Peyer's patch (tissue), 4 donors: ENCODE measurements at regions not wholly inside any gene's neighbourhood (a gene's known extent, or its start where the extent isn't known, plus 50 kb on each side); places are given as distances from the start of the nearest gene placed in this dataset.

Source experiments
- POLR2A ChIP-seq, 2 donors: fragments of 450-650 bp; IDR thresholded peaks; one replicate each; pipeline ENCODE4 v1.5.1; 2017; ENCODE audit warnings: antibody characterized with exemption in 2 of 2, mild to moderate bottlenecking in 2 of 2, moderate library complexity in 2 of 2
- TF ChIP-seq, protein P1 (sequence below), 6 experiments: fragments of 450-650 bp in 4 of 6; fragments of 200-600 bp in 2 of 6; sonication (generic) in 1 of 6; IDR thresholded peaks; one replicate each; pipeline ENCODE4 v1.5.1; 2017 to 2019; ENCODE audit warnings: antibody characterized with exemption in 6 of 6, mild to moderate bottlenecking in 3 of 6, moderate library complexity in 1 of 6

DNA sequence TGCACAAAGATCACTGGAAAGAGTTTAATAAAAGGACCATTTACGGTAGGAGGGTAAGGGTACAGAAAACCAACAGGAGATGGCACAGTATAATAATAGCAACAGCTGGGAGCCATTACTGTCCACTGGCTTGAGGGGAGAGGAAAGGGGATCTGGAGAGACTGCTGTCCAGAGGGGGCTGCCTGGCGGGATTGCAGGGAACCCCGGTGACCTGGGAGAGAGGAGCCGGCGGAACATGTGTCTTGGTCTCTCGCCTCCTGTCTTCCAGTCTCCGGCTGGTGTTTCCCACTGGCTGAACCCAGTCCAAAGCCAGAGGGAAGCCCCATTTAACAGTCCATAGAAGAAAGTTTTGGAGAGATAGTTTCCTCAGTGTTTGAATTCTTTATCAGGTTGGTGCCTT lies 57.5 kb upstream of the PODXL start:
- TF ChIP-seq, protein P1, sequence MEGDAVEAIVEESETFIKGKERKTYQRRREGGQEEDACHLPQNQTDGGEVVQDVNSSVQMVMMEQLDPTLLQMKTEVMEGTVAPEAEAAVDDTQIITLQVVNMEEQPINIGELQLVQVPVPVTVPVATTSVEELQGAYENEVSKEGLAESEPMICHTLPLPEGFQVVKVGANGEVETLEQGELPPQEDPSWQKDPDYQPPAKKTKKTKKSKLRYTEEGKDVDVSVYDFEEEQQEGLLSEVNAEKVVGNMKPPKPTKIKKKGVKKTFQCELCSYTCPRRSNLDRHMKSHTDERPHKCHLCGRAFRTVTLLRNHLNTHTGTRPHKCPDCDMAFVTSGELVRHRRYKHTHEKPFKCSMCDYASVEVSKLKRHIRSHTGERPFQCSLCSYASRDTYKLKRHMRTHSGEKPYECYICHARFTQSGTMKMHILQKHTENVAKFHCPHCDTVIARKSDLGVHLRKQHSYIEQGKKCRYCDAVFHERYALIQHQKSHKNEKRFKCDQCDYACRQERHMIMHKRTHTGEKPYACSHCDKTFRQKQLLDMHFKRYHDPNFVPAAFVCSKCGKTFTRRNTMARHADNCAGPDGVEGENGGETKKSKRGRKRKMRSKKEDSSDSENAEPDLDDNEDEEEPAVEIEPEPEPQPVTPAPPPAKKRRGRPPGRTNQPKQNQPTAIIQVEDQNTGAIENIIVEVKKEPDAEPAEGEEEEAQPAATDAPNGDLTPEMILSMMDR (IDR thresholded peaks at IDR 0.05), result no peak
- no peak for TF ChIP-seq POLR2A (IDR thresholded peaks at IDR 0.05)
